Esophagus muscularis mucosa (tissue), 4 donors: ENCODE measurements at regions not wholly inside any gene's neighbourhood (a gene's known extent, or its start where the extent isn't known, plus 50 kb on each side); places are given as distances from the start of the nearest gene placed in this dataset.

ENCODE experiments used
- DNase-seq: peaks from one replicate; pipeline ENCODE4 v3.0.0-alpha.2; 2017; ENCODE audit errors: extremely low spot score
- H3K27ac ChIP-seq, 4 donors: fragments of 200-600 bp; sonication (generic); replicated peaks in 1 of 4; 1 replicate in 3 of 4; 2 replicates in 1 of 4; pipeline ENCODE4 v1.5.1; 2016 to 2019; ENCODE audit warnings: mild to moderate bottlenecking in 1 of 4
- H3K27me3 ChIP-seq, 4 donors: fragments of 200-600 bp; sonication (generic); one replicate each; pipeline versions ENCODE4 v1.5.1 to v1.6.0; 2016 to 2019
- H3K36me3 ChIP-seq, 4 donors: fragments of 200-600 bp; sonication (generic); one replicate each; pipeline ENCODE4 v1.5.1; 2016 to 2019
- H3K4me1 ChIP-seq, 4 donors: fragments of 200-600 bp; sonication (generic); one replicate each; pipeline ENCODE4 v1.5.1; 2016 to 2019
- H3K4me3 ChIP-seq, 4 donors: fragments of 200-600 bp; sonication (generic); 1 replicate in 2 of 4; 2 replicates in 2 of 4; pipeline ENCODE4 v1.5.1; 2016 to 2019; ENCODE audit warnings: mild to moderate bottlenecking in 4 of 4, moderate library complexity in 1 of 4
- H3K9me3 ChIP-seq, 4 donors: fragments of 200-600 bp; sonication (generic); 1 replicate in 3 of 4; 2 replicates in 1 of 4; pipeline ENCODE4 v1.5.1; 2016 to 2019
- CTCF ChIP-seq, 3 experiments: fragments of 200-600 bp in 2 of 3; fragments of 450-650 bp in 1 of 3; sonication (generic) in 2 of 3; IDR thresholded peaks; one replicate each; pipeline ENCODE4 v1.5.1; 2017 to 2019; ENCODE audit warnings: antibody characterized with exemption in 3 of 3, mild to moderate bottlenecking in 2 of 3, moderate library complexity in 1 of 3
- EP300 ChIP-seq: sonication (generic); formaldehyde crosslinking; IDR thresholded peaks from one replicate; pipeline ENCODE4 v1.6.1; 2017; ENCODE audit warnings: antibody characterized with exemption
- POLR2A ChIP-seq: fragments of 450-650 bp; IDR thresholded peaks from one replicate; pipeline ENCODE4 v1.6.1; 2017; ENCODE audit warnings: antibody characterized with exemption, moderate library complexity, mild to moderate bottlenecking, low read depth
- POLR2AphosphoS5 ChIP-seq, 2 donors: sonication (generic); formaldehyde crosslinking; IDR thresholded peaks; one replicate each; pipeline ENCODE4 v1.6.1; 2017; ENCODE audit warnings: antibody characterized with exemption in 2 of 2
- WGBS: methylation state at CpG from one replicate; pipeline ENCODE4 v1.1.5; 2018; 5-methylcytosine and 5-hydroxymethylcytosine counted together
- intact Hi-C: fragments of 100-400 bp; cut with DNase I; formaldehyde crosslinking; loops from one replicate; pipeline ENCODE4 v1.15.1; 2023

- intact Hi-C loops: no loop called here
- Histone ChIP-seq H3K27ac (no peak overlapping the region), H3K27me3 (peaks cover 0 to 6% (median 0%) of the 10 kb centered on the region in 4 donors)
Measured at GRCh38 chr20:51889466-51889865, 87.1 kb upstream of the SALL4 start.

GRCh38 chr20:51888291-51888690 is 86.0 kb upstream of the SALL4 start:
- H3K9me3 ChIP-seq: no peaks in the 10 kb centered on the region
- no peak for TF ChIP-seq POLR2A
- no peak for TF ChIP-seq POLR2AphosphoS5 (IDR thresholded peaks at IDR 0.05)
- TF ChIP-seq EP300: no peak
- no peak for TF ChIP-seq CTCF (IDR thresholded peaks at IDR 0.05)
- no peaks in the 10 kb centered on the region for H3K4me1 ChIP-seq
- H3K27ac ChIP-seq: no peak overlapping the region
- no peaks in the 10 kb centered on the region for H3K36me3 ChIP-seq
- intact Hi-C loops: no loop called here
- H3K27me3 ChIP-seq: peaks cover 0 to 6% (median 0%) of the 10 kb centered on the region in 4 donors
- DNase-seq: no peak
- WGBS: 74% methylated on average over 10 of the region's 10 CpGs
- no peak overlapping the region for H3K4me3 ChIP-seq

More at GRCh38 chr20:51889466-51889865, 87.1 kb upstream of the SALL4 start:
- 57% methylated on average over 4 of the region's 4 CpGs for WGBS
- TF ChIP-seq POLR2A: no peak
- H3K4me1 ChIP-seq: no peaks in the 10 kb centered on the region
- no peaks in the 10 kb centered on the region for H3K36me3 ChIP-seq
- H3K4me3 ChIP-seq: no peak overlapping the region
- DNase-seq: no peak
- no peaks in the 10 kb centered on the region for H3K9me3 ChIP-seq

DNA sequence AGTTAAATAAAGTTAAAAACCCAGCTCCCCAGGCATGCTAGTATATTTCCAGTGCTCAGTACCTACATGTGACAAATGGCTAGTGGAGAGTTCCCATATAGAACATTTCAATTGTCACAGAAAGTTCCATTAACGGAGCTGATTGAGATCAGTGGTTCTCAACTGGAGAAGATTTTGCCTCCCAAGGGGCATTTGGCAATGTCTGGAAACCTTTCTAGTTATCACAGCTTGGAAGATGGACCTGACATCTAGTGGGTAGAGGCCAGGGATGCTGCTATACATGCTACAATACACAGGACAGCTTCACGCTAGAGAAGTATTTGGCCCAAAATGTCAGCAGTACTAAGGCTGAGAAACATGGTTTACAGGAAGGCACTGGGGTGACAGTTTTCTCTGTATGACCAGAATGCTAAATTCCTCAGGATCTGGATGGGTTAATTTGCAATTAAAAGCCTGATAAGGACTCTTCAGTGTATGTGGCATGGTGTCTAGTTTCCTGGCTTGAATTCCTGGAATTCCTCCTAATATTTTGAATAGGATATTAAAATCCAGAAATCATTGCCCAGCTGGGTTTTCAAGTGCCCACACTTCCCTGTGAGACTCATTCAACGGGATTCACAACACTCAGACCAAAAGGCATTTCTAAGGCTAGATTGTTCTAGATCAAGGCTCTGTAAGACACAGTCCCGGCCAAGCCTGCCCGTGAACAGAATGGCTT is 84.7 kb upstream of the SALL4 start:
- WGBS: 75% methylated on average over 5 of the region's 5 CpGs
- no peaks in the 10 kb centered on the region for H3K36me3 ChIP-seq
- intact Hi-C loops: no loop called here
- H3K27me3 ChIP-seq: no peaks in the 10 kb centered on the region
- H3K9me3 ChIP-seq: no peaks in the 10 kb centered on the region
- no peak for DNase-seq
- TF ChIP-seq POLR2AphosphoS5 (IDR thresholded peaks at IDR 0.05): no peak
- TF ChIP-seq POLR2A: no peak
- no peak for TF ChIP-seq CTCF (IDR thresholded peaks at IDR 0.05)
- no peak for TF ChIP-seq EP300
- no peak overlapping the region for H3K4me3 ChIP-seq
- no peak overlapping the region for H3K27ac ChIP-seq
- H3K4me1 ChIP-seq: no peaks in the 10 kb centered on the region

DNA sequence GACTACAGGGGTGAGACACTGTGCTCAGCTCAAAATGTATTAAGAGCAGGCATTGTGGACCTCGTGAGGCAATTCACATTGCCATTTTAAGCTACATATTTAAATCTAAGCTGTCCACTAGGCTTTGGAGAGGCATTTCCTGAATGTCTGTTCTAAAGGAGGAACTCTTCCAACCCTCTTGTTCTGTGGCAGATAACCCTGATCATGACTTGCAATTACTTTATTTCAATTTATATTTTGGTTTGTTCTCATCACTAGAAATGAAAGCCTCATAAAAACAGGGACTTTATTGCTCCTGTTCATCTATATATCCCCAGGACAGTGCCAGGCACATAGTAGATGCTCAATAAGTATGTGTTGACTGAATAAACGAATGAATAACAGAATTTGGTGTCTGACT is 84.0 kb upstream of the SALL4 start:
- intact Hi-C loops: no loop called here
- Histone ChIP-seq H3K36me3 (no peaks in the 10 kb centered on the region), H3K27me3 (no peaks in the 10 kb centered on the region), H3K27ac (no peak overlapping the region), H3K4me1 (no peaks in the 10 kb centered on the region), H3K9me3 (no peaks in the 10 kb centered on the region), H3K4me3 (no peak overlapping the region)
- TF ChIP-seq CTCF (IDR thresholded peaks at IDR 0.05): no peak
- no peak for TF ChIP-seq EP300
- TF ChIP-seq POLR2AphosphoS5 (IDR thresholded peaks at IDR 0.05): no peak
- TF ChIP-seq POLR2A: no peak
- no peak for DNase-seq
- WGBS: 66% methylated on average over 2 of the region's 2 CpGs

- Histone ChIP-seq H3K36me3 (no peaks in the 10 kb centered on the region), H3K4me1 (no peaks in the 10 kb centered on the region), H3K27ac (no peak overlapping the region), H3K9me3 (no peaks in the 10 kb centered on the region), H3K27me3 (no peaks in the 10 kb centered on the region), H3K4me3 (no peak overlapping the region)
- intact Hi-C loops: no loop called here
- DNase-seq: no peak
- 53% methylated on average over 5 of the region's 5 CpGs for WGBS
- TF ChIP-seq EP300 (no peak), POLR2AphosphoS5 (IDR thresholded peaks at IDR 0.05) (no peak), POLR2A (no peak), CTCF (IDR thresholded peaks at IDR 0.05) (no peak)
Measured at GRCh38 chr20:51884561-51884960, 82.2 kb upstream of the SALL4 start.
